Duodenal mucosa (tissue), 2 donors: ENCODE measurements at regions not wholly inside any gene's neighbourhood (a gene's known extent, or its start where the extent isn't known, plus 50 kb on each side); places are given as distances from the start of the nearest gene placed in this dataset.

Source experiments
- H3K27ac ChIP-seq: one replicate; pipeline ENCODE4 v1.7.0; 2013; ENCODE audit warnings: low read depth, low read length
- H3K27me3 ChIP-seq, 2 donors: one replicate each; pipeline ENCODE4 v1.7.0; 2013; ENCODE audit warnings: low read length in 2 of 2, control low read depth in 1 of 2; ENCODE audit not compliant: insufficient read depth in 2 of 2, control insufficient read depth in 1 of 2
- H3K36me3 ChIP-seq, 2 donors: one replicate each; pipeline ENCODE4 v1.7.0; 2013; ENCODE audit warnings: low read length in 2 of 2, control low read depth in 1 of 2; ENCODE audit not compliant: insufficient read depth in 2 of 2, control insufficient read depth in 1 of 2
- H3K4me1 ChIP-seq, 2 donors: one replicate each; pipeline ENCODE4 v1.7.0; 2013; ENCODE audit warnings: low read length in 2 of 2, control low read depth in 1 of 2; ENCODE audit not compliant: insufficient read depth in 2 of 2, control insufficient read depth in 1 of 2
- H3K4me3 ChIP-seq, 2 donors: one replicate each; pipeline ENCODE4 v1.7.0; 2013; ENCODE audit warnings: low read length in 2 of 2, low read depth in 1 of 2
- H3K9ac ChIP-seq, 2 donors: one replicate each; pipeline ENCODE4 v1.7.0; 2013; ENCODE audit warnings: low read length in 2 of 2, low read depth in 1 of 2
- H3K9me3 ChIP-seq, 2 donors: one replicate each; pipeline ENCODE4 v1.7.0; 2013; ENCODE audit warnings: low read length in 2 of 2, control low read depth in 1 of 2; ENCODE audit not compliant: control insufficient read depth in 1 of 2

DNA sequence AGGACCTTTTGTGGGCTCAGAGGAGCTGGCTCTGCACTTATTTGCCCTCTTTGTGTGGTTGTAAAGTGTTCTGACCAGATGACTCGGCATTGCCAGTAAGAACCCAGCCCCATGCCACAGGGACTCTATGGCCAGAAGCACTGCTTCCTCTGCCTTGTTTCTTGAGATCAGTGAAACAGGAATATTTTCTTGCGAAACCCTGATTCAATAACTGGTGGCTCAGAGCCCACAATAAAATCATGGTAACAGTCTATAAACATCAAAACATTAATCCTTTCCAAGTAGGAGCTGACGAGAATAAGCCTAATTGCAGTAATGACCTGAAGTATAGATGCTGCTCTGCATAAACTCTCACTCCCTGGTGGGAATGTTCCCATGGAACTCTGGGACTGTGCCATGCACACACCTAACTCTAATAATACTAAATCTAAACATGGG is 344.3 kb downstream of the ZNF608 start:
- Histone ChIP-seq H3K27ac (no peak overlapping the region), H3K9ac (no peak overlapping the region)

DNA sequence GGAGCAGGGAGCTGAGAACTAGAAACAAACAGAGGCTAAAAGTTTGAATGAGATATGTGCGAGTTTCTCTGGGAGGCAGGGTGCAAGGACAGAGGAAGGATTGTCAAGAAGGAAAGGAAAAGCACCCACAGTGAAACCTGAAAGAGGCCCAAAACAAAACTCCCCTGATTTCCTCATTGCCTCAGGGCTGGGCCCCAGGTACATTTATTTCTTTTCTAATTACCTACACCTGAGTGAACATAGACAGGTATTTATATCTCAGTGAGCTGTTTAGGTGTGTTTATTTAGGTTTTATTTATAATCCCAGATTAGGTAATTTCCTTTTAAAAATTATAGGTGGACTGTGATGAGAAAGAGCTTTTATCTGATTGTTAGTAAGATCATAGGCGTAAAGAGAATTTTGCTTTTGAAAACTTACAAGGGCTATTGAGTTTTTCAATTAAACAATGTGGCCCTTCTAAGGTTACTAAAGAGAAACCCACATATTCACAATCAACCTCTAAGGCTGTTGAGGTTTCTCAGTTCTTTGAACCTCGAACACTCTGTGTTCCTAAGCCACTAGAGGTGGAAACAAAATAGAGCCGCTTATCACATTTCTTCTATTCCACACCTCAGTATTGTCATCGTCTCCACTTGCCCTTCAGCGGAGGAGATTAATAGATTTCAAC is 344.8 kb downstream of the ZNF608 start:
- H3K4me1 ChIP-seq, result peaks cover 4 to 8% of the 10 kb centered on the region in 2 donors
- no peak overlapping the region for H3K4me3 ChIP-seq
- no peaks in the 10 kb centered on the region for H3K27me3 ChIP-seq
- no peaks in the 10 kb centered on the region for H3K9me3 ChIP-seq
- H3K27ac ChIP-seq, result no peak overlapping the region
- no peaks in the 10 kb centered on the region for H3K36me3 ChIP-seq
- H3K9ac ChIP-seq, result no peak overlapping the region

More for the DNA sequence above, 344.3 kb downstream of the ZNF608 start:
- Histone ChIP-seq H3K4me3 (no peak overlapping the region), H3K4me1 (peaks cover 4 to 8% of the 10 kb centered on the region in 2 donors), H3K36me3 (no peaks in the 10 kb centered on the region), H3K9me3 (no peaks in the 10 kb centered on the region), H3K27me3 (no peaks in the 10 kb centered on the region)

DNA sequence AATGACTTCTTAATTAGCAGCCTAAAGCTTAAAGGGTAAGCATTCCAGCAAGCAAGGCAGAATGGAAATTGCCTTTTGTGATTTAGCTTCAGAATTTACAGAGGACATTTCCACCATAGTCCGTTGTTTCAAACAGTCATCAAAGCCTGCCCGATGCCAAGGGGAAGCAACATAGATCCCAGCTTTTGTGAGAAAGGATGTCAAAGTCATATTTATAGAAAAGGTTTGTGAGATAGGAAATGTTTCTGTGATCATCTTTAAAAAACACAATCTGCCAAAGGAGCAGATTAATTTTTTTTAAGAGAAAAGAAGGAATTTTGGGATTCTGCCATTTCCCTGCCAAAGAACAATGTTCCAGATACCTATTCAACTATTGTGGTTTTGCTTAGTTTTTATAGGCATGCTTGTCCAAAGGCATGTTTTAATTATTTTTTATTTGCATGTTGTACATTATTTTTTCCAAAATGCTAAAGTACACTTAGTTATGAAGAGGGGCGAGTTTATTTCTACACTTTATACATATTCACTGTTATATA is 346.9 kb downstream of the ZNF608 start:
- Histone ChIP-seq H3K4me3 (no peak overlapping the region), H3K9me3 (no peaks in the 10 kb centered on the region), H3K4me1 (peaks cover 4 to 8% of the 10 kb centered on the region in 2 donors), H3K9ac (no peak overlapping the region), H3K27ac (no peak overlapping the region), H3K27me3 (no peaks in the 10 kb centered on the region), H3K36me3 (no peaks in the 10 kb centered on the region)

DNA sequence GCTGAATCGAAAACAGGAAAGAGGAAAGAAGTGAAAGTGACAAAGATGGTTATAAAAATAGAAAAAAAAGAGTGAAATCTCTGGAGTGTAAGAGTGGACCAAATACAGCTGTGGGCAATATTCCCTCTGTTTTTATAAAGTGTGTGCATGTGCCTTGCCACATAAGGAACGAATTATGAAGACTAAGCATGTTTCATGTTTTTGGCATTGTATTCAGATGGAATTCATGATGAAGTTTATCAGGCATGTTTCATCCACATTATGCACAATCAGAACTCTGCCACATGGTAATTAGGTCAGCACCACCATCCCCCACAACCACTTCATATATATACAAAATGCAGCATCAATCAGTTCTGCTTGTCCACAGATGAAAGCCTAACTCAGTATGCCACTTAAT is 348.0 kb downstream of the ZNF608 start:
- Histone ChIP-seq H3K9ac (no peak overlapping the region), H3K4me1 (peaks cover 4 to 8% of the 10 kb centered on the region in 2 donors), H3K9me3 (no peaks in the 10 kb centered on the region), H3K27ac (no peak overlapping the region), H3K4me3 (no peak overlapping the region), H3K27me3 (no peaks in the 10 kb centered on the region), H3K36me3 (no peaks in the 10 kb centered on the region)

DNA sequence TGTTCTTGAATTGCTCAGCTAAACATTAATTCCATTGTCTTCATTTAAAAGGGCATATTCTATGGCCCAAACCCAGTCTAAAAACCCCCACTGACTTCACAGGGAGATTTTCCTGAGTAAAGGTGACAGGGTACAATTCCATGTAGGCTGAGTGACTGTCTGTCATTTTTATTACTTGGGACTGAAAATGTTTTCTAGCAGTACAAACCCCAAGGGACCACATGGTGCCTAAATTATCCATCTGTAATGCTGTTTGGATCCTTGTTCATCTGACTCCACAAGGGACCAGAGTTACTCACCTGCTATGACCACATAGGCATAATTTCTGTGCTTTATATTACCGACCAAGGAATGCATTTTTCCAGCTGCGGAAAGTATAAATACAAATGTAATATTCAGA is 349.1 kb downstream of the ZNF608 start:
- no peak overlapping the region for H3K4me3 ChIP-seq
- peaks cover 4 to 5% of the 10 kb centered on the region in 2 donors for H3K4me1 ChIP-seq
- H3K9ac ChIP-seq, result no peak overlapping the region
- no peaks in the 10 kb centered on the region for H3K36me3 ChIP-seq
- H3K27ac ChIP-seq, result no peak overlapping the region
- no peaks in the 10 kb centered on the region for H3K9me3 ChIP-seq
- H3K27me3 ChIP-seq, result no peaks in the 10 kb centered on the region

DNA sequence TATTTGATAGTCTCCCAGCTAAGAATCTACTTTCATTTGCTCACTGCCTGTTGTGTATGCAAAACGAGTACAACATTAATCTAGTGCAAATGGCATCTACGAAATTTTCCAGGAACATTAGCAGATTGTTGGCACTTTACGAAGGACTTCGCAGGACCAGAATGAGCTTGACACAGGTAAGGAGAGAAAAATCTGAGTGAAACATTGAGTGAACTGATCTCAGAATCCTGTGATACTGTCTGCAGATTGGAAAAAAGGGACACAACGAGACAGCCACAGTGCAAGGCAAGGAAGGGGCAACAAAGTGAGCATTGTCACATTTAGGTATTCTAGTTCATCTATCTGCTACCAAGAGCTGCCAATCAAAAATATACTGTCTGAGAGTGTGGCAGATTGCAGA is 350.5 kb downstream of the ZNF608 start:
- H3K9me3 ChIP-seq, result no peaks in the 10 kb centered on the region
- H3K4me1 ChIP-seq, result no peaks in the 10 kb centered on the region
- no peak overlapping the region for H3K27ac ChIP-seq
- H3K27me3 ChIP-seq, result no peaks in the 10 kb centered on the region
- no peak overlapping the region for H3K4me3 ChIP-seq
- H3K36me3 ChIP-seq, result no peaks in the 10 kb centered on the region
- H3K9ac ChIP-seq, result no peak overlapping the region

DNA sequence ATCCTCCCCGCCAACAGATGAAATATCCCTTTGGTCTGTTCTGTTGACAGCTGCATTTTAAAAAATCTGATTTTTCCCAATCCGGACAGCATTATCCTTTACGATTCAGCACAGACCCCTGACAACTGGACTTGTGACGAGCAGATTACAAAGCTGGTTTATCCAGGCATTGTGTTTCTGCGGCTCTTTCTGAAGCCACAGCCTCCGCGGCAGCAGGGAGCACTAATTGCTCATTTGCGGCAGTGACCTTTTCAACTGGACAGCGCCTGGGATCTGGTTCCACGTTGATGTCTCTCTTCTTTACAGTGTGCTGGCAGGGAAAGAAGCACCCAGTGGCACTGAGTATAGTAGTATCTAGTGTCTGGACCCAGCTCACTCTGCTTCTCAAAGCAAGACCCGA is 351.2 kb downstream of the ZNF608 start:
- Histone ChIP-seq H3K36me3 (no peaks in the 10 kb centered on the region), H3K27ac (no peak overlapping the region), H3K9ac (no peak overlapping the region), H3K4me1 (no peaks in the 10 kb centered on the region), H3K27me3 (no peaks in the 10 kb centered on the region), H3K4me3 (no peak overlapping the region), H3K9me3 (peaks cover 2 to 6% of the 10 kb centered on the region in 2 donors)

DNA sequence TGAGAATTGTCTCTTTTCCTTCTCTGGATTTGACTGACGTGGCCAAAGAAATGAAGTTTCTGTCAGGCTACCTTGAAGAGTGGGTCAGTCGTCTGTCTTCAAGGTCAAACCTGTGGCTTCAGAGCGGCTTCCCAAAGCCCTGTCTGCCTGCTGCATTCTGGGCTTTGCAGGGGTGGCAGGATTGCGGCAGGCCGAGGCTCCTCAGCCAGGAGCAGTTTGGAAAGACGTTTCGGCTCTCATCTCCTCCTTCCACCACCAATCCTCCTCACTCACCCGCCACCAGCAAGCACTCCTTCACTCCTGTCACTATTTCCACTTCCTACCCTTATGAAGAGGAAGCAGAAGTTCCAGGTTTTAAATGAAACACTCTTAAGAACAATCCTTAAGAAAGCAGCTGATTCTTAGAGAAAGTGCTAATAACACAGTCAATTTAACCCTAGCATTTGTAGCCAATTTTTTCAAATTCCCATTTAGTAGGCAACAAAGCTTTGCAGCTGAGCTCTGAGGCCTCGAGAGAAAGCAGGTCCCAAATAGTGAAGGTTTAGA is 351.7 kb downstream of the ZNF608 start:
- H3K9ac ChIP-seq, result no peak overlapping the region
- H3K27ac ChIP-seq, result no peak overlapping the region
- no peaks in the 10 kb centered on the region for H3K27me3 ChIP-seq
- H3K4me1 ChIP-seq, result no peaks in the 10 kb centered on the region
- H3K36me3 ChIP-seq, result no peaks in the 10 kb centered on the region
- no peak overlapping the region for H3K4me3 ChIP-seq
- H3K9me3 ChIP-seq, result peaks cover 7 to 11% of the 10 kb centered on the region in 2 donors

DNA sequence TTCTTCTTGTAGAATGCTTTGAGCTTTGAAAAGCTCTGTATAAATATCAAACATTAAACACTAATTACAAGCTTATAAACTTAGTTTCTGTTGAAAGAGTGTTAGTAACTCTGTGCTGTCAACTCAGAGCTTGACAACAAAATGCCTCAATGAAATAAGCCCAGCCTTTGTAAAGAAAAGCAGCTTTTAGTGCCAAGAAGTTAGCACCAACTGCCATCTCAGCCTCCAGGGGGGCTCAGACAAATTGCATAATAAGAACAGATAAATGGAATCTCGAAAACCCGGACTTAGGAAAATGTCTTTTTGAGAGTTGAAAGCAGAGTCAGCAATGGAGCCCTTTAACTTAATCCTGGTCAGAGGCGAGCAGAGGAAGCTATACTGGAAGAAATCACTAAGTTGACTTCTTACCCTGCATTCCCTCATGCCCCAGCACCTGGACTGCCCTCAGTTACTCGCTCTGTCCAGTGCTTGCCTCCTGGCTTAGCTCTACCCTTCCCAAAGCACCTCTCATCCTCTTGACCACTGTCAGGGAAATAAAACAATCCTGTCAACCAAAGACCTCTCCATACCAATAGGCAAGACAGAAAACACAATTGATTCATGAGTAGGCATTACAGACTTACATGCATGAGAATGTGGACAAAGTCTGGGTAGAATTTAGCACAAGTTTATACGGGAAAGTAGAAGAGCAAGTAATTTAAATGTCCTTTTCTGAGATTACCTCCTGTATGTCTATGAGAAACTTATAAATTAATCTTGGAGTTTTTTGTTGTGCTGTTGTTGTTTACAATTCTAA is 352.7 kb downstream of the ZNF608 start:
- peaks cover 7 to 15% of the 10 kb centered on the region in 2 donors for H3K9me3 ChIP-seq
- no peak overlapping the region for H3K4me3 ChIP-seq
- H3K9ac ChIP-seq, result no peak overlapping the region
- H3K4me1 ChIP-seq, result no peaks in the 10 kb centered on the region
- H3K27ac ChIP-seq, result no peak overlapping the region
- no peaks in the 10 kb centered on the region for H3K27me3 ChIP-seq
- no peaks in the 10 kb centered on the region for H3K36me3 ChIP-seq

DNA sequence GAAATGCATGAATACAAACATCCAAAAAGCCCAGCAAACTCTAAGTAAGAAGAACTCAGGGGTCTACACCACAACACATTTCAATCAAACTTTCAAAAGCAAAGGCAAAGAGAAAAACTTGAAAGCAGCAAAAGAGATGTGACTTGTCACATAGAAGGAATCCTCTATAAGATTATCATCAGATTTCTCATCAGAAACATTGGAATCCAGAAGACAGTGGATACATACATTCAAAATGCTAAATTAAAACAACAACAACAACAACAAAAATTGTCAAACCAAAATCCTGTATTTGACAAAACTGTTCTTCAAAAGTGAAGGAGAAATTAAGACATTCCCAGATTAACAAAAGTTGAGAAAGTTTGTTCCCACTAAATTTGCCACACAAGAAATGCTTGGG is 362.7 kb downstream of the ZNF608 start:
- Histone ChIP-seq H3K4me3 (no peak overlapping the region), H3K9me3 (peaks cover 0 to 12% of the 10 kb centered on the region in 2 donors), H3K9ac (no peak overlapping the region), H3K36me3 (no peaks in the 10 kb centered on the region), H3K4me1 (no peaks in the 10 kb centered on the region), H3K27me3 (no peaks in the 10 kb centered on the region), H3K27ac (no peak overlapping the region)
